ENCODE measurements at regions not wholly inside any gene's neighbourhood (a gene's known extent, or its start where the extent isn't known, plus 50 kb on each side); places are given as distances from the start of the nearest gene placed in this dataset.

- TF ChIP-seq POLR2AphosphoS5 (IDR thresholded peaks at IDR 0.05; ENCODE audit: insufficient read depth in 1 of 2, low read depth in 1 of 2), result no peak
- no peak for TF ChIP-seq POLR2A (IDR thresholded peaks at IDR 0.05)
- TF ChIP-seq, protein P1, sequence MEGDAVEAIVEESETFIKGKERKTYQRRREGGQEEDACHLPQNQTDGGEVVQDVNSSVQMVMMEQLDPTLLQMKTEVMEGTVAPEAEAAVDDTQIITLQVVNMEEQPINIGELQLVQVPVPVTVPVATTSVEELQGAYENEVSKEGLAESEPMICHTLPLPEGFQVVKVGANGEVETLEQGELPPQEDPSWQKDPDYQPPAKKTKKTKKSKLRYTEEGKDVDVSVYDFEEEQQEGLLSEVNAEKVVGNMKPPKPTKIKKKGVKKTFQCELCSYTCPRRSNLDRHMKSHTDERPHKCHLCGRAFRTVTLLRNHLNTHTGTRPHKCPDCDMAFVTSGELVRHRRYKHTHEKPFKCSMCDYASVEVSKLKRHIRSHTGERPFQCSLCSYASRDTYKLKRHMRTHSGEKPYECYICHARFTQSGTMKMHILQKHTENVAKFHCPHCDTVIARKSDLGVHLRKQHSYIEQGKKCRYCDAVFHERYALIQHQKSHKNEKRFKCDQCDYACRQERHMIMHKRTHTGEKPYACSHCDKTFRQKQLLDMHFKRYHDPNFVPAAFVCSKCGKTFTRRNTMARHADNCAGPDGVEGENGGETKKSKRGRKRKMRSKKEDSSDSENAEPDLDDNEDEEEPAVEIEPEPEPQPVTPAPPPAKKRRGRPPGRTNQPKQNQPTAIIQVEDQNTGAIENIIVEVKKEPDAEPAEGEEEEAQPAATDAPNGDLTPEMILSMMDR (IDR thresholded peaks at IDR 0.05), result no peak
Observed at GRCh38 chr15:99493461-99493860, 72.3 kb upstream of the MEF2A start.
